Adrenal gland (tissue), 5 donors: ENCODE measurements at regions not wholly inside any gene's neighbourhood (a gene's known extent, or its start where the extent isn't known, plus 50 kb on each side); places are given as distances from the start of the nearest gene placed in this dataset.

Source experiments
- POLR2A ChIP-seq, 2 donors: fragments of 450-650 bp; IDR thresholded peaks; one replicate each; pipeline ENCODE4 v1.6.1; 2017; ENCODE audit warnings: antibody characterized with exemption in 2 of 2, mild to moderate bottlenecking in 2 of 2, moderate library complexity in 1 of 2
- TF ChIP-seq, protein P1 (sequence below), 6 experiments: fragments of 450-650 bp in 4 of 6; fragments of 200-600 bp in 2 of 6; sonication (generic) in 1 of 6; IDR thresholded peaks; 1 replicate in 5 of 6; 2 replicates in 1 of 6; pipeline versions ENCODE4 v1.5.1 to v1.8.0; 2016 to 2021; ENCODE audit warnings: antibody characterized with exemption in 6 of 6, mild to moderate bottlenecking in 2 of 6, moderate library complexity in 1 of 6
- donor health status: DM: no; HTN: no; CAD: no.

DNA sequence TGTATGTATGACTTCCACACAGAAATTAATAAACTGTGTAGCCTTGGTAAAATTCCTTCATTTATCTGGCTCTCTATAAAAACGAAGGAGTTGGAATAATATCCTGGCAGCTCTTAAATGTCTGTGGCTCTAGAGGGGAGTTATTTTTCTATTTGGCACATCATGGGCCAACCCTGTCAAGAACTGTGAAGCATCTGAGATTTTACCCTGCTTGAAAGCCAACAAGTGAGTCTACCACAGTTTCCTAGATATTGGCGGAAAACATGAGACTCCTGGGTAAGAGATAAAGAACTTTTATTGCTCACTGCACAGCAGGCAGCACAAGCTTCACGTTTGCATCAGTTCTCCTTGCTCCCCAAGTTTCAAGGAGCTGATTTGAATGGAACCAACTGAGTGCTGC is 346.7 kb upstream of the CYRIA start:
- TF ChIP-seq, protein P1, sequence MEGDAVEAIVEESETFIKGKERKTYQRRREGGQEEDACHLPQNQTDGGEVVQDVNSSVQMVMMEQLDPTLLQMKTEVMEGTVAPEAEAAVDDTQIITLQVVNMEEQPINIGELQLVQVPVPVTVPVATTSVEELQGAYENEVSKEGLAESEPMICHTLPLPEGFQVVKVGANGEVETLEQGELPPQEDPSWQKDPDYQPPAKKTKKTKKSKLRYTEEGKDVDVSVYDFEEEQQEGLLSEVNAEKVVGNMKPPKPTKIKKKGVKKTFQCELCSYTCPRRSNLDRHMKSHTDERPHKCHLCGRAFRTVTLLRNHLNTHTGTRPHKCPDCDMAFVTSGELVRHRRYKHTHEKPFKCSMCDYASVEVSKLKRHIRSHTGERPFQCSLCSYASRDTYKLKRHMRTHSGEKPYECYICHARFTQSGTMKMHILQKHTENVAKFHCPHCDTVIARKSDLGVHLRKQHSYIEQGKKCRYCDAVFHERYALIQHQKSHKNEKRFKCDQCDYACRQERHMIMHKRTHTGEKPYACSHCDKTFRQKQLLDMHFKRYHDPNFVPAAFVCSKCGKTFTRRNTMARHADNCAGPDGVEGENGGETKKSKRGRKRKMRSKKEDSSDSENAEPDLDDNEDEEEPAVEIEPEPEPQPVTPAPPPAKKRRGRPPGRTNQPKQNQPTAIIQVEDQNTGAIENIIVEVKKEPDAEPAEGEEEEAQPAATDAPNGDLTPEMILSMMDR (IDR thresholded peaks at IDR 0.05), result no peak
- TF ChIP-seq POLR2A (IDR thresholded peaks at IDR 0.05), result no peak
